ENCODE measurements at regions not wholly inside any gene's neighbourhood (a gene's known extent, or its start where the extent isn't known, plus 50 kb on each side); places are given as distances from the start of the nearest gene placed in this dataset.
A peak's percentile ranks its signal among the peaks of the same experiment; 100 is the strongest.
"Not testable (repeated sequence)": the region's sequence is repeated elsewhere in the genome, so short reads cannot be mapped to it uniquely, and the experiment has no call there.

DNA sequence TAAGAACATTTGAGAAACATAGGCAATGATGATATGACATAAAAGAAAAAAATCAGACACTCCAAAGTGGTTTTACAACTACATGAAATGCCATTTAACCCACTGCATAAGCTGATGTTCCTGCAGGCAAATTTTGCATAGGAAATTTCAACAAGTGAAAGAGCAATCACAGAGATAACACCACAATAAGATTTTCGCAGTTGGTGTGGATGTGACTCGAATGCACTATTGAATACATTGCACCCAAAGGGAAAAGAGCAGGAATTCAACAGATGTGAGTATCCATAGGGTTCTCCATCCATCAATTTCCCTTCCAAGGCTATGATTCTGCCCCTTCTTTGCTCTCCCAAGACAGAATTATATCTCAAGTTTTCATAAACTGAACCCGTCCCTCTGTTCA is 456.1 kb downstream of the RAP2B start:
- DNase-seq: no peak

DNA sequence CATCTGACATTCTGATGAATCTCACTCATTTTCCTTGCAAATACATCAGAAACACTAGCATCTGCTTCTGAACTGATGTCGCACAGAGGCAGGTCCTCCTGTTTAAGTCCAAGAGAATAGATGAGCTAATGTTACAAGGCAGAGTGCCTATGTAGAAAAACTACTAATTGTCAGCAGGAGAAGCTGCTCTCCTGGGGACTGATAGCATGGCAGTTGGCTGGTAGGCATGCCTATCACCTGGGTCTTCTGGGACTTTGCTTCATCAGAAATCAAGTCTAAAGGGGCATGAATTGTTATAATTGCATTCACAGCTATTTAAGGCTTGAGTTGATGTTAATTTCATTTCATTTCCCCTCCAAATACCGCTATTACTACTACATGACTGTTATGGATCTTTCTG is 457.2 kb downstream of the RAP2B start:
- no peak for DNase-seq

DNA sequence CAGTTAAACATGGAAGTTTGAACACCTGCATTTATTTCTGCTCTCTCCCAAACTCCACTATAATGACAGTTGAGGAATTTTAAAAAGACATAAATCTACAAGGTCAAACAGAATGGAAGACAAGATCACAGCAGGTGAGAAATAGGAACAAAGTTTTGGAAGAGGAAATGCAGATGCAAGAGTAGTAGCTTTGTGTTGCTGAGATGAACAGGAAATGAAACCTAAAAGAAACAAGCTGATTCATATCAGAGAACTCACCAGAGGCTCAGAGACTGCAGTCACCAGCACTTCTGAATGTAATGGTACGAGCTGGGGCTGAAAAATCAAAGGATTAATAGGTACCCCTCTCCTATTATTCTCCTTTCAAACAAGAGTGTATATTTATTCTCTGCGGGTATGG is 459.9 kb downstream of the RAP2B start:
- DNase-seq: peak in 3 of 6 experiments; percentile 9 to 30 (median 13)

- DNase-seq: no peak
These were observed 461.8 kb downstream of the RAP2B start for GRCh38 chr3:153623834-153624233.

GRCh38 chr3:153624310-153625030 is 462.4 kb downstream of the RAP2B start:
- peak in 4 of 6 experiments; percentile 3 to 71 (median 68) for DNase-seq

DNA sequence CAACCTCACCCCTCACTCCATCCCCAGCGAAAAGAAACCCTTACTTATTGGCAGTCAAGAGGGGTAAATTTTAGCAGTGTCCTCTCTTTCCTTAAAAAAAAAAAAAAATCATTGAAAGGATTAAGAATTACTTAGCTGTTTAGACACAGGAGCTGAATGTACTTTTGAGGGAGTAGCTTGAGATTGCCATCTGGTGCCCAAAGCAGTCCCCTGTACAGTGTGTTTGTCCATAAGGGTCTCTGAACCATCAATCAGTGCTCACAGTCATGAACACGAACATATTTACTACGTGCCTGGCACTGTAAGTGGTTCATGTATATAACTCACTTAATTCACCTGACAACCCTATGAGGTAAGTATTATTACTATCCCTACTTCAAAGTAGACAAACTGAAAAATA is 463.5 kb downstream of the RAP2B start:
- no peak for DNase-seq

DNA sequence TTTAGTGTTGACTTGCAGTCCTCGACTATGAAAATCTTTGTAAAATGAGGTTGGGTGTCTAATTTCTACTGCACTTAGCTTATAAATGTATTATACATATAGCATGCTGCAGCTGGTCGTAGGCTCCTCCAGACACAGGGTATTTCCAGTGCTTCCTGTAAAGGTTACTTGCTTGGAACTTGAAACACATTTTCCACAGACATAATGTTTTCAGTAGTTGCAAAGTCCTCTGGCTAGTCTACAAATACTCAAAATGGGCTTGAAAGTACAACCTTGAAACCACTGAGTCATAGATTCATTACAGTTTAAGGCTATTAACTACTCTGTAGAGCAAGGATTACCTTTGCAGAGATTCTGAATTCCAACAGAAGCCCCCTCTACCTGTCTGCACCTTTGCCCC is 464.1 kb downstream of the RAP2B start:
- DNase-seq: no peak

GRCh38 chr3:153628591-153628990 is 466.6 kb downstream of the RAP2B start:
- DNase-seq: peak in 1 of 6 experiments; percentile 2

- no peak for DNase-seq
These were observed 467.1 kb downstream of the RAP2B start for GRCh38 chr3:153629148-153629547.

- DNase-seq: no peak
These were observed 469.1 kb downstream of the RAP2B start for GRCh38 chr3:153631102-153631501.

GRCh38 chr3:153631664-153632063 is 469.6 kb downstream of the RAP2B start:
- no peak for DNase-seq

DNA sequence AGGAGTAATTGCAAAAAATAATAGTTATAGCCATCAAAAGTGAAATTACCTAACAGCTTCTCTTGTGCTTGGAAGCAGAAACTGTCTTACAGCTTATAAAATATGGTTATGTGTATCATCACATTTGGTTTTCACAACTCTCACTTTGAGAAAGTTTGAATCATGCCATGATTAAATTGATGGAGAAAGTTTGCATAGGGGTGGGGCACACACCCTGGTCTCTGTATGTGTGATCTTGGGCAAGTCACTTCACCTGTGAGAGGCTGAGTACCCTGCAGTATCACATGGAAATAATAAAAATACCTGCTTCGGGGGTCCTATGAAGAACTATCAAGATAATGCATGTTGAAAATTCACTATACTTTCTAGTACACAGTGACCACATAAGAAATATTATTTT is 471.4 kb downstream of the RAP2B start:
- no peak for DNase-seq

DNA sequence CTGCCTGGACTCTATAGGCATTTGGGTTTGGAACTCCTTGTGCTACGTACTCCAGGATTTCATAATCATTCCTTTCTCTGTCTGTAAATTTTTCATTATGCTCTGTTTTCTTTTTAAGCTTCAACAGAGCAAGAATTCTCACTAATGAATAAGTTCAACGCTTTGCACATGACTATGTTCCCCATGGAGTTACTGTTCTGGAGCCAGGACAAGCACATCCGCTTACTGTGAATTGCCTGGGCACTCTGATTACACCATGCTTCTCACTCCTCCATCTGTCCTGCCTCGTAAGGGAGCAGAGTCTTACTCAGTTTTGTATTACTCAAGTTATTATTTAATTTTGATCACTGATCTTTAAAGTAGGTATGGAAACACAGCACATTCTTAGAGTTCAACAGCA is 472.7 kb downstream of the RAP2B start:
- no peak for DNase-seq

GRCh38 chr3:153639631-153640030 is 477.6 kb downstream of the RAP2B start:
- no peak for DNase-seq

- DNase-seq: no peak
These were observed 479.0 kb downstream of the RAP2B start for GRCh38 chr3:153640689-153641665.

- not testable (repeated sequence) for DNase-seq
These were observed 478.6 kb upstream of the ARHGEF26 start for GRCh38 chr3:153642576-153642975.

- peak in 3 of 6 experiments; percentile 45 to 49 (median 48) for DNase-seq
These were observed 477.7 kb upstream of the ARHGEF26 start for GRCh38 chr3:153643471-153643870.

DNA sequence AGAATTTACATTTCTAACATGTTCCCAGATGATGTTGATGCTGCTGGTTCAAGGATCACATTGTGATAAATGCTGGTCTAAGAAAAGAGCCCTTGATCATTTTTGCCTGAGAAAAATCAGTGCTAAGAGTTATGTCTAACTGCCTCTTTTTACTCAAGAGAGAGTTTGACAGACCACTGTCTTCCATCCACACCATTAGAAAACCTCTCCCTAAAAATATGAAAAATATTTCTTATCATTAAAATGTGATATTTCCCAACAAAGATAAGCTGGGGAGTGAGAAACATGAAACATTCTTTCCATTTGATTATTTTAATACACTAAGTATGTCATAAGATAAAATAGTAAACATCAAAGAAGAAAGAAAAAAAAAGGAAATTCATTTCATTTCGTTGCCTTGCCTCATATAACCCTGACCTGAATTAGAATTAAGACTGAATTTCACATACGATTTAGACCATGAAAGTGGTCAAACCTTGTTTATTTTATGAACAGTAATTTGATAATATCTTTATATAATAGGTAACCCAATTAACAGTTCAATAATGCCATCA is 471.8 kb upstream of the ARHGEF26 start:
- no peak for DNase-seq

GRCh38 chr3:153652076-153652475 is 469.1 kb upstream of the ARHGEF26 start:
- DNase-seq: no peak

- no peak for DNase-seq
These were observed 464.1 kb upstream of the ARHGEF26 start for GRCh38 chr3:153657046-153657445.

DNA sequence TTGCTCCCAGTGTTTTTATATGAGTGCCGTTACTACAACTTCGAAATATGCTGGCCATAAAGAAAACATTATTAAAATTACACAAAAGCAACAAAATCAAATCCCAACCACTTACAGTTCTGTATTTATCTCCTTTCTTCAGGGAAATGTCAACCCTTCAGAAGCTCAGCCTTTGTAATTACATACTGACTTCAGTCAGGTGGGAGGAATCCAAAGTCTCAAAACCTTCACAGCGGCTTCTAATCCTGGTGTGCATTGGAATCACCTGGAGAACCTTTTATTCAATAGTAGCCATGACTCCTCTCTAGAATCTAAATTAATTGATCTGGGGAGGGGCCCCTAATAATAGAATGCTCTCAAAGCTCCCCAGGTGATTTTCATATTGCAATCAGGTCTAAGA is 463.7 kb upstream of the ARHGEF26 start:
- no peak for DNase-seq

DNA sequence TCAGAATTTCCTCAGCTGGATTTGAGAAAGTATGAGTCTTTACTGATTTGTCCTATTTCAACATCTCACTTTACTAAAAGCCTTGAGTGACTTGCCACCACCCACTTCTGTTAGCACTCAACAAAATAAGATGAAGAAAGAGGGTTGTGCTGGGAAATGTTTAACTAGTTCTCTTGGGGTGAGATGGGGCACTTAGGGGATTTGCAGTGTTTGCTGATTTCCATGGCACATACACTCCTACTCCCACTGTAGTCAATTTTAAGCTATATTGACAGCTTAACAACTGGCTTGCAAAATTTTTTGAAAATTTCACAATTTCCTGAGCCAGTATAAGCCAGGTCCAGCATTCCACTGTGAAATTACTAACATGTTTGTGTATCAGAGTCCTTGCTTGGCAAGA is 463.1 kb upstream of the ARHGEF26 start:
- DNase-seq: no peak

DNA sequence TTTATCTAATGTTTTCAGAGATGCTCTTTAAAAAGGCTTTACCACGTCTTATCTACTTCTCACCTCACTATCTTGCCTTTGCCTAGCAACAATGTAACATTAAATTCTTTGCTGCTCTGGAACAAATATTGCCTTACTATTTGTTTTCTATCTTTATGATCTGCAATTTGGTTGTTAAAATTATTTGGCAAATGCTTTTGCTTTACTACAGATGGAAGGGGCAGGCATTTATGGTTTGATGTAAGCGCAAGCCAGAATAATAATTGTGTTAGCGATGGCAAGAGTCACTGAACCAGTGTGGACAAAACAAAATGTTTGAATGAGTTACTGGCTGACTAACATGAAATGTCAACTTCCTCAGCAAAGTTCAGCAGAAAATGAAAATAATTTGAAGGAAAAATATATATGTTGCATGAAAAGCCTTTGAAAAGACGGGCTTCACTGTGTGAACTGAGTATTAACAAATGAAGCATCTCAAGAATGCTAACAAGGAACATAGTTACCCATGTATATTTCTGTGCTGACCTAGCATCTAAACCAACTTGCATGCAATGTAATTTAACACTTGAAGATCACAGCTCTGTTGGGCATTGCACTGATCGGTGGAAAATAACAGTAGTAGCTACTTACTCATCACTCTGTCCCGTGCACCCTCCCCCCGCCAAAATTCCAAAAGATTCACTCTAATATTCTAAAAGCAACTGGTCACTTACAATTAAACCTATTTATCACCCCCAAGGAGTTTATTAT is 454.0 kb upstream of the ARHGEF26 start:
- DNase-seq: no peak

Data from stimulated activated naive CD4-positive, alpha-beta T cell (primary cell).